ENCODE measurements at regions not wholly inside any gene's neighbourhood (a gene's known extent, or its start where the extent isn't known, plus 50 kb on each side); places are given as distances from the start of the nearest gene placed in this dataset.
A peak's percentile ranks its signal among the peaks of the same experiment; 100 is the strongest.

DNA sequence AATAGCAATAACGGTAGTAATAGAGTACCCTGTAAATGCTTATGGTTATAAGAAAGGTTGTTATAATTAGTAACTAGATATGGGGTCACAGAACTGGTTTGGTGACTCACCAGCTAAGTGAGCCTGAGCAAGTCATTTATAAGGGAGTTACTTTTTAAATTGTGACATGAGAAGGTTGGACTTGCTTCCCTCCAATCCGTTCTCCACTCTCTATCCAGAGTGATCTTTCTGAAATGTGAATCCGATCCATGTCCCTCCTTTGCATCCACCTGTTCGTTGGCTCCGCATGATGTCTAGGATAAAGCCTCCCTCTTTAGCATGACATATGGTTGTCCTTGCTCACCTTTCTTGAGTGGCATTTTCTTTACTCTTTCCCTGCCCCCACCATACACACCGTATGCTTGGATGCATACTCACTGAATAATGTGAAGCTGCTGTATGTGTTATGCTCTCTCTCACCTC, 83.1 kb downstream of the CDC42EP3 start:
- TF ChIP-seq, protein P1, sequence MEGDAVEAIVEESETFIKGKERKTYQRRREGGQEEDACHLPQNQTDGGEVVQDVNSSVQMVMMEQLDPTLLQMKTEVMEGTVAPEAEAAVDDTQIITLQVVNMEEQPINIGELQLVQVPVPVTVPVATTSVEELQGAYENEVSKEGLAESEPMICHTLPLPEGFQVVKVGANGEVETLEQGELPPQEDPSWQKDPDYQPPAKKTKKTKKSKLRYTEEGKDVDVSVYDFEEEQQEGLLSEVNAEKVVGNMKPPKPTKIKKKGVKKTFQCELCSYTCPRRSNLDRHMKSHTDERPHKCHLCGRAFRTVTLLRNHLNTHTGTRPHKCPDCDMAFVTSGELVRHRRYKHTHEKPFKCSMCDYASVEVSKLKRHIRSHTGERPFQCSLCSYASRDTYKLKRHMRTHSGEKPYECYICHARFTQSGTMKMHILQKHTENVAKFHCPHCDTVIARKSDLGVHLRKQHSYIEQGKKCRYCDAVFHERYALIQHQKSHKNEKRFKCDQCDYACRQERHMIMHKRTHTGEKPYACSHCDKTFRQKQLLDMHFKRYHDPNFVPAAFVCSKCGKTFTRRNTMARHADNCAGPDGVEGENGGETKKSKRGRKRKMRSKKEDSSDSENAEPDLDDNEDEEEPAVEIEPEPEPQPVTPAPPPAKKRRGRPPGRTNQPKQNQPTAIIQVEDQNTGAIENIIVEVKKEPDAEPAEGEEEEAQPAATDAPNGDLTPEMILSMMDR (IDR thresholded peaks at IDR 0.05) = no peak
- TF ChIP-seq POLR2A (IDR thresholded peaks at IDR 0.05) (no peak), POLR2AphosphoS5 (IDR thresholded peaks at IDR 0.05) (peak; percentile 50)
